Panc1 (cell line): ENCODE measurements at regions not wholly inside any gene's neighbourhood (a gene's known extent, or its start where the extent isn't known, plus 50 kb on each side); places are given as distances from the start of the nearest gene placed in this dataset.

Source experiments
- ATAC-seq: fragments of 200-7000 bp; cut with Tn5 transposase; 2 replicates; pipeline ENCODE4 v1.9.1; 2020; ENCODE audit warnings: mild to moderate bottlenecking, moderate library complexity
- BruUV-seq: library from RNA; stranded (reverse); fragments of 400-500 nt; replicated peaks from 2 replicates; lab custom pipeline; 2021; lab: Mats Ljungman, UMichigan
- CTCF ChIA-PET: fragments of 300-600 bp; sonication (Branson Sonifier 250); formaldehyde crosslinking; loops from one replicate; lab custom pipeline; 2022; ENCODE audit warnings: antibody characterized with exemption; lab: Charles Lee
- POLR2A ChIA-PET: fragments of 300-600 bp; sonication (Branson Sonifier 250); formaldehyde crosslinking; loops from one replicate; lab custom pipeline; 2022; ENCODE audit warnings: antibody characterized with exemption; lab: Charles Lee
- DNase-seq: peaks from one replicate; pipeline ENCODE4 v3.0.0-alpha.2; 2010; ENCODE audit warnings: low read depth, low spot score
- H3K27ac ChIP-seq: 2 replicates; pipeline ENCODE4 v1.5.1; 2011; ENCODE audit warnings: mild to moderate bottlenecking, low read length, inconsistent platforms
- H3K27me3 ChIP-seq: fragments of 200-500 bp; sonication (Bioruptor generic); 2 replicates; pipeline ENCODE4 v1.6.0; 2014; ENCODE audit warnings: low read length, inconsistent platforms; ENCODE audit not compliant: control insufficient read depth, insufficient read depth
- H3K36me3 ChIP-seq: fragments of 200-500 bp; sonication (Bioruptor generic); 2 replicates; pipeline ENCODE4 v1.5.1; 2014; ENCODE audit warnings: inconsistent platforms, mild to moderate bottlenecking, low read length, moderate library complexity; ENCODE audit not compliant: control insufficient read depth, insufficient read depth
- H3K4me1 ChIP-seq: 2 replicates; pipeline ENCODE4 v1.5.1; 2011; ENCODE audit warnings: inconsistent platforms, mild to moderate bottlenecking, low read length, moderate library complexity; ENCODE audit not compliant: control insufficient read depth, insufficient read depth
- H3K4me3 ChIP-seq, 2 experiments: 2 replicates each; pipeline ENCODE4 v1.5.1; 2011 to 2012; ENCODE audit warnings: low read depth in 2 of 2, low read length in 2 of 2, mild to moderate bottlenecking in 2 of 2, inconsistent platforms in 1 of 2, moderate library complexity in 1 of 2
- H3K9me3 ChIP-seq: fragments of 200-500 bp; sonication (Bioruptor generic); 2 replicates; pipeline ENCODE4 v1.5.1; 2014; ENCODE audit warnings: low read depth, mild to moderate bottlenecking, inconsistent platforms, low read length, moderate library complexity; ENCODE audit not compliant: control insufficient read depth, insufficient read depth
- POLR2AphosphoS5 ChIP-seq: IDR thresholded peaks from 2 replicates; pipeline ENCODE4 v1.6.1; 2012; ENCODE audit warnings: mild to moderate bottlenecking, low read depth, low read length, moderate library complexity
- SIN3A ChIP-seq: IDR thresholded peaks from 2 replicates; pipeline ENCODE4 v1.6.1; 2012; ENCODE audit warnings: low read depth, mild to moderate bottlenecking, low read length, moderate library complexity, borderline replicate concordance; ENCODE audit not compliant: insufficient read depth
- TCF7L2 ChIP-seq: IDR thresholded peaks from 2 replicates; pipeline ENCODE4 v1.6.1; 2011; ENCODE audit warnings: mild to moderate bottlenecking, low read depth, low read length, inconsistent platforms
- in situ Hi-C: cut with HindIII; loops from 2 replicates; pipeline ENCODE4 v1.10.0; 2016; ENCODE audit warnings: low sequenced_read_pairs, low pct_unique_long_range_greater_than_20kb
- intact Hi-C: fragments of 100-400 bp; cut with micrococcal nuclease; formaldehyde crosslinking; loops from one replicate; pipeline ENCODE4 v1.10.0; 2022; ENCODE audit not compliant: unreplicated experiment
- TF ChIP-seq, protein P1 (sequence below): fragments of 450-650 bp; IDR thresholded peaks from 2 replicates; pipeline ENCODE4 v1.5.1; 2017; ENCODE audit warnings: mild to moderate bottlenecking
- TF ChIP-seq, protein P2 (sequence below), 2 experiments: IDR thresholded peaks; 2 replicates each; pipeline ENCODE4 v1.6.1; 2011 to 2012; ENCODE audit warnings: low read depth in 2 of 2, control low read depth in 1 of 2, low read length in 1 of 2, mild to moderate bottlenecking in 1 of 2, moderate library complexity in 1 of 2; ENCODE audit not compliant: insufficient read depth in 1 of 2

DNA sequence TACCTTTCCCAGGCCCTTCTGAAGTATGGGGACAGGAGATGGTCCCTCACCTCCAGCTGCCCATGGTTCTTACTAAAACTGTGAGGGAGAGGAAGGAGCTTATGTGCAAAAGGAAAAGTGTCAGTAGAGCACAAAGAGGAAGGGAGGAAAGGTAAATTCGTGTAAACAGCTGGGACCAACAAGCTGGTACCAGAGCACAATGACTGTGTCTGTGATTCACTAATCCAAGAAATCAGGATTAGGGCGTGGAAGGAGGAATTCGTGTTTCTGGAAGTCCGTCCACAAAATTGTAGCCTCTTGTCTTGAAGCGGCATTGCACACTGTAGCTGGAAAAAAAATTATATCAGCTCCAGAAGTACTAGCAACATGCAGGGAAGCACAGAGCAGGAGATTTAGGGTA lies 129.0 kb upstream of the RREB1 start:
- no peaks in the 10 kb centered on the region for H3K27me3 ChIP-seq
- TF ChIP-seq POLR2AphosphoS5 (no peak), TCF7L2 (no peak)
- H3K27ac ChIP-seq: no peak overlapping the region
- DNase-seq (no peak), ATAC-seq (no peak)
- BruUV-seq: no TSS peak
- in situ Hi-C loops: no loop called here
- no peak overlapping the region for H3K4me3 ChIP-seq
- no peaks in the 10 kb centered on the region for H3K36me3 ChIP-seq
- no peaks in the 10 kb centered on the region for H3K4me1 ChIP-seq
- intact Hi-C loops: no loop called here
- ChIA-PET POLR2A (no interaction called here), CTCF (no interaction called here)
- no peaks in the 10 kb centered on the region for H3K9me3 ChIP-seq

GRCh38 chr6:6980999-6981597 lies 126.7 kb upstream of the RREB1 start:
- ATAC-seq (no peak), DNase-seq (no peak)
- Histone ChIP-seq H3K36me3 (no peaks in the 10 kb centered on the region), H3K9me3 (no peaks in the 10 kb centered on the region), H3K27ac (no peak overlapping the region), H3K4me3 (no peak overlapping the region), H3K27me3 (no peaks in the 10 kb centered on the region), H3K4me1 (no peaks in the 10 kb centered on the region)
- BruUV-seq: no TSS peak
- ChIA-PET POLR2A (no interaction called here), CTCF (no interaction called here)
- TF ChIP-seq POLR2AphosphoS5: no peak
- TF ChIP-seq, protein P1, sequence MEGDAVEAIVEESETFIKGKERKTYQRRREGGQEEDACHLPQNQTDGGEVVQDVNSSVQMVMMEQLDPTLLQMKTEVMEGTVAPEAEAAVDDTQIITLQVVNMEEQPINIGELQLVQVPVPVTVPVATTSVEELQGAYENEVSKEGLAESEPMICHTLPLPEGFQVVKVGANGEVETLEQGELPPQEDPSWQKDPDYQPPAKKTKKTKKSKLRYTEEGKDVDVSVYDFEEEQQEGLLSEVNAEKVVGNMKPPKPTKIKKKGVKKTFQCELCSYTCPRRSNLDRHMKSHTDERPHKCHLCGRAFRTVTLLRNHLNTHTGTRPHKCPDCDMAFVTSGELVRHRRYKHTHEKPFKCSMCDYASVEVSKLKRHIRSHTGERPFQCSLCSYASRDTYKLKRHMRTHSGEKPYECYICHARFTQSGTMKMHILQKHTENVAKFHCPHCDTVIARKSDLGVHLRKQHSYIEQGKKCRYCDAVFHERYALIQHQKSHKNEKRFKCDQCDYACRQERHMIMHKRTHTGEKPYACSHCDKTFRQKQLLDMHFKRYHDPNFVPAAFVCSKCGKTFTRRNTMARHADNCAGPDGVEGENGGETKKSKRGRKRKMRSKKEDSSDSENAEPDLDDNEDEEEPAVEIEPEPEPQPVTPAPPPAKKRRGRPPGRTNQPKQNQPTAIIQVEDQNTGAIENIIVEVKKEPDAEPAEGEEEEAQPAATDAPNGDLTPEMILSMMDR: no peak
- no peak for TF ChIP-seq SIN3A
- TF ChIP-seq, protein P2, sequence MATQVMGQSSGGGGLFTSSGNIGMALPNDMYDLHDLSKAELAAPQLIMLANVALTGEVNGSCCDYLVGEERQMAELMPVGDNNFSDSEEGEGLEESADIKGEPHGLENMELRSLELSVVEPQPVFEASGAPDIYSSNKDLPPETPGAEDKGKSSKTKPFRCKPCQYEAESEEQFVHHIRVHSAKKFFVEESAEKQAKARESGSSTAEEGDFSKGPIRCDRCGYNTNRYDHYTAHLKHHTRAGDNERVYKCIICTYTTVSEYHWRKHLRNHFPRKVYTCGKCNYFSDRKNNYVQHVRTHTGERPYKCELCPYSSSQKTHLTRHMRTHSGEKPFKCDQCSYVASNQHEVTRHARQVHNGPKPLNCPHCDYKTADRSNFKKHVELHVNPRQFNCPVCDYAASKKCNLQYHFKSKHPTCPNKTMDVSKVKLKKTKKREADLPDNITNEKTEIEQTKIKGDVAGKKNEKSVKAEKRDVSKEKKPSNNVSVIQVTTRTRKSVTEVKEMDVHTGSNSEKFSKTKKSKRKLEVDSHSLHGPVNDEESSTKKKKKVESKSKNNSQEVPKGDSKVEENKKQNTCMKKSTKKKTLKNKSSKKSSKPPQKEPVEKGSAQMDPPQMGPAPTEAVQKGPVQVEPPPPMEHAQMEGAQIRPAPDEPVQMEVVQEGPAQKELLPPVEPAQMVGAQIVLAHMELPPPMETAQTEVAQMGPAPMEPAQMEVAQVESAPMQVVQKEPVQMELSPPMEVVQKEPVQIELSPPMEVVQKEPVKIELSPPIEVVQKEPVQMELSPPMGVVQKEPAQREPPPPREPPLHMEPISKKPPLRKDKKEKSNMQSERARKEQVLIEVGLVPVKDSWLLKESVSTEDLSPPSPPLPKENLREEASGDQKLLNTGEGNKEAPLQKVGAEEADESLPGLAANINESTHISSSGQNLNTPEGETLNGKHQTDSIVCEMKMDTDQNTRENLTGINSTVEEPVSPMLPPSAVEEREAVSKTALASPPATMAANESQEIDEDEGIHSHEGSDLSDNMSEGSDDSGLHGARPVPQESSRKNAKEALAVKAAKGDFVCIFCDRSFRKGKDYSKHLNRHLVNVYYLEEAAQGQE (IDR thresholded peaks at IDR 0.05; ENCODE audit: insufficient read depth in 1 of 2, low read depth in 2 of 2, low read length in 1 of 2): no peak
- no peak for TF ChIP-seq TCF7L2
- in situ Hi-C loops: no loop called here
- intact Hi-C loops: no loop called here

DNA sequence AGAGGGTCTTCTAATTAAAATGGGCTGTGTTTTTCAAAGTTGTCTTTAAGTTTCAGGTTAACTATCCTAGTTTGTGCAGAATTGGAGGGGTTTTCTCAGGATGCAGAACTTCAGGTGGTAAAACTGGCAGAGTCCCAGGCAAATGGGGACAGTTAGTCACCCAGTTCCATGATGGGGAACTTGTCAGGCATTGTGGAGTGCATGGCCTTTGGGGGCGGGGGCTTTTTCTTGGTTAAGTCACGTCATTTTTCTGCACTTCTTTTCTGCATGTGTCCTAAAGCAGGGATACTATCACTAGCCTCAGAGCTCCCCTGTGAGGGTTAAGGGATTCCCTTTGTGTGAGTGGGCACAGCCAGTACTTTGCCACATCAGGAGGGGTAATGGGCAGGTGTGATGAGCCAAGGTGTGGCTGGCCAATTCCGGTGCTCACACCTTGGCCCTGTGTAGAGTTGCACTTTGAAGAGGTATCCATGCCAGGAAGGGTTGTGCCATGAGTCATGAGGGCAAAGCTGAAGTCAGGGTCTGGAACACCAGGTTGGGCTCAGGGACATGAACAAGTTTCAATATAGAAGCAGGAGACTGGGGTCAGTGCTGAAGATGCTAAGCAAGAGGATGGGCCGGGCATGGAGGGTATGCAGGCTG lies 126.0 kb upstream of the RREB1 start:
- CTCF ChIA-PET: no interaction called here

More for the DNA sequence above, 126.0 kb upstream of the RREB1 start:
- in situ Hi-C loops (no loop called here), intact Hi-C loops (no loop called here)
- BruUV-seq: no TSS peak
- no peaks in the 10 kb centered on the region for H3K4me1 ChIP-seq
- no peak for ATAC-seq
- no peaks in the 10 kb centered on the region for H3K27me3 ChIP-seq
- POLR2A ChIA-PET: no interaction called here
- no peaks in the 10 kb centered on the region for H3K36me3 ChIP-seq
- TF ChIP-seq TCF7L2 (no peak), POLR2AphosphoS5 (no peak), SIN3A (no peak)
- TF ChIP-seq, protein P1: no peak
- TF ChIP-seq, protein P2 (IDR thresholded peaks at IDR 0.05; ENCODE audit: insufficient read depth in 1 of 2, low read depth in 2 of 2, low read length in 1 of 2): no peak
- no peak for DNase-seq
- no peaks in the 10 kb centered on the region for H3K9me3 ChIP-seq
- H3K4me3 ChIP-seq: no peak overlapping the region
- H3K27ac ChIP-seq: no peak overlapping the region
